Left renal pelvis (tissue), 4 donors: ENCODE measurements at regions not wholly inside any gene's neighbourhood (a gene's known extent, or its start where the extent isn't known, plus 50 kb on each side); places are given as distances from the start of the nearest gene placed in this dataset.

ENCODE experiments used
- DNase-seq, 4 donors: peaks; one replicate each; pipeline ENCODE4 v3.0.0-alpha.2; 2013; ENCODE audit warnings: low read depth in 4 of 4, low spot score in 3 of 4

DNA sequence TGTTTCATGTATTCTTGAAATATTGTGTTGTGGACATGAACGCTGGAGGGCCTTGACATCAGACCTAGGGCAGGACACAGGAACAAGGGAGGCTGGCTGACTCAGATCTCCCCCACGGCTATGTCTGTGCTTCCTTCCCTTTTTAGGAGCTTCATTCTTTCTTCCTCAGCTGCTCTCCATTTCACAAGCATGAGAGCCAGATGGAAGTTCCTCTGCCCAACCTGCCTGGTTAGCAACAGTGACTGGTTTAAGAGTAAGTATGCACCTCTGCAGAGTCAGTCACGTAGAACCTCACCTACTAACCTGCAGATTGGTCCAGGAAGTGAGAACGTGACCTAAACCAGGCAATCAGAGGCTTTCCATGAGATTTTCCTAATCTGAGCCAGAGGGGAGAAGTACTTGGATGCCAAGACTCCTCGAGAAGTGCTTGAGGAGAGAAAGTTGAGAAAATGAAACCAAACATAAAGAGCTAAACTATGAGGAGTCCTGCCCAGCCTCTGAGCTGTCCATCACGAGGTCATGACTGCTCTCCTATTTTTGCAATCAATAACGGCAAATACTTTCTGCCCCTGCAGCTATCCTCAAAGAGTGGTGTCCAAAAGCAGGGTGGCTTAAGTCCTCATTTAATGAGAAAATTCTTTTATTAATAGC is 465.2 kb upstream of the CITED2 start:
- DNase-seq, result no peak

DNA sequence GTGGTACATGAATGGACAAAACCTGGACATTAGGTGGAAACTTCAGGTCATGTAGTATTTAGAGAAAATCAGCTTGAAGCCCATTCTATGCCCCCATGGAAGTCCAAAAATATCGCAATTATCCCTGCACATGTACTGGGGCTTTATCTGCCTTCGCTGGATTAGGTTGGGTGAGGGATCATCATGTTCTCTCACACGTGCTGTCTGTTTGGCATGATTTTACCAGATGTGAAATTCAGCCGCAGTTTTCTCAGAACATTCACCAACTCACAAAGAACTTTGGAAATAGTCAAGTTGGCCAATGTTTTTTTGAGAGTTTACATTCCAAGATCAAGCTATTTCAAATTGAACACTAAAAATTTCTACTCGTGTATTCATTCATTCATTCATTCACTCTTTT is 459.8 kb upstream of the CITED2 start:
- DNase-seq, result no peak

- DNase-seq, result no peak
Observed at GRCh38 chr6:139833592-139833991, 459.1 kb upstream of the CITED2 start.

DNA sequence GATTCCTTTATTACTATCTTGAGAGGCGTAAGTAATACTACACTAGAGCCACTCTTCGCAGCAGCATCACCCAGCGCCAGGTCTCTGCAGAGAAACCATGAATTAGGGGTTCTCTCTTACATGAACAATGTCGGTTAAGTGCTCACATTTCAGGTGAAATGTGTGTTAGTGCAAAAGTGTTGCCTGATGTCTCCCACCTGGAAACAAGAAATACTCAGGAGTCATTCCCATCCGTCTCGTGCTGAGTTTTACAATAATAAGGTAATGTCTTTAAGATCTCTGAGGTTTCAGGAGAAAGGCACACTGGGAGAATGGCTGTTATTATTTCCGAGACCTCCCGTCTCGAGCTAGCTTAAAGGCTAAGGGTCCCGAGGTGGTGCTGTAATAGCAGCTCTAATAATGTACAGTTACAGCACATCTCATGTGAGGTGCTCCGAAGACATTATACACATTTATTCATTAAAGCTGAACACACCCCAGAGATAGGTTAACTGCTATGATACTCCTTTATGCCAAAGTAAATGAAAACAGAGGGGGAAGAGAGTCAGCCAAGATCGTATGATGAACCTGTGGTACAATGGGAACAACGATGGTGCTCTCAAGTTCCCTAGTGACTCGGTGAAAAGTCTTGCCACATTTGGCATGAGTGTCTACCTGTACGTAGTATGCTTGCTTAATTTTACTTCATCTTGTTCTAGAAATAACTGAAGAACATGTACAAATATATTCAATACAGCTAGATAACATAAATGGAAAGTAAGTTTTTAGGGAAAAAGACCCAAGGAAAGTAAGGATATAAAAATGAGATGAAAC is 458.3 kb upstream of the CITED2 start:
- DNase-seq, result no peak

DNA sequence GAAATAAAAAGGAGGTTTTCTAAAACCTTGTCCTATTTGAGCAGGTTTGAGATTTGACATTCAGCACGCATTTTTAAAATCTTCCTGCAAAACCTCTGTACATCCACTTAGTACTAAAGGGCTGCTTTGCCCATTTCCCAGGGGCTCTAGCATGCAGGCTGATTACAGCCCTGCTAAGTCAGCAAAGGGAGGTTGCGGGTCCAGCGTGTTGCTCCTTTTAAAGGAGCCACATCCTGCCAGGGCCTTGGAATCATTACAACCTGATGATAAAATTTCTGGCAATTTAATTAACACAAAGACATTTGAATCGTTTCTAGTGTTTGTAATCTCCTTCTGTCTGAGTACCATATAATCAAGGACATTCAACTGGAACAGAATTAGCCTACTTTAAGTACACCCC is 455.1 kb upstream of the CITED2 start:
- DNase-seq, result no peak

DNA sequence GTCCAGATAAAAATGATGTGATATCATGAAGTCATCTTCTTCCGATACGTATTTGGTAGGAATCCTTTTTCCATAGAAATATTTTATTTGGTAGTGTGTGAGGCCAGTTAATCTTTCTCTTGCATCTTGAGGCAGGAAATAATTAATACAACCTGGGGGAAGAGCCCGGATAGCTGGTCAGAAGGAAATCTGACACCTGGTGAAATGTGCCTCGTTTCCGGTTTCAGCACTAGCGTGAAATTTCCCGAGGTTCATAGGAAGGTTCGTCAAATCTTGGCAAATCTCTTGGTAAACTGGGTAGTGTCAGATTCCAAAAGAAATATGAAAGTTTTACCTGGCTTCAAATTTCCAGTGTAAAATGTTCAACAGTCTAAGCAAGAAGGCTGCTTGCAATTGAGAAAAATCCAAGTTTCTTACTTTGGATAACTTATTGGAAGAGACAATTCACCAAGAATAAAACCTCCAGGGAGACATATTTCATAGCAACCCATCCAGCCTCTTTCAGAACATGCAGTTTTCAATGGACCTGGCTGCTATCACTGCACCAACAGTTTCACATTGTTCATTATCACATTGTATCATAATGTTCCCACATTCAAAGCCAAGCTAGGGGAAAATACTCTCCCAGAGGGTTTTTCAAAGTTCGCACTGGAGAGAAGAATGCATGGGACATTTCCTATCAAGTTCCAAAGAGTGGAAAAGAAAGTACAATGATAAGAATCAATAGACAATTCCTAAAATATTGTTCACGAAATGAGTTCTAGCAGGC is 454.5 kb upstream of the CITED2 start:
- DNase-seq, result no peak

DNA sequence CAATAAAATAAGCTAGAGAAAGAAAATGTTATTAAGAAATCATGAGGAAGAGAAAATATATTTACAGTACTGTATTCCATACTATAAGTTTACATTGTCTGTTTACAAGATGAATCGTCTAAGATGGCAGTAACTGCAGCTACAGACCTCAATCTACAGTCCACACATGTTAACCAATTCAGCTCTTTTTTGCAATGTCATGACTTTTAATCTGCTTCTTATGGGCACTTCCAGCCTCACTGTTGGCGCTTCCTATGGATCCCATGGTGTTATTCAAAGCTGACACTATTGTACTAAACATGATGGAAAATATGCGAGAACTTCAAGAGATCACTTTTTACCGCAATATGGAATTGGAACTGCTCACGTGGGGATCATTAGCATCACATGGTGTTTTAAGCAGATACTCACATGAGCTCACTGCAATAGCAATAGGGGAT is 451.5 kb upstream of the CITED2 start:
- DNase-seq, result no peak

GRCh38 chr6:139824864-139825263 is 450.4 kb upstream of the CITED2 start:
- DNase-seq, result no peak

DNA sequence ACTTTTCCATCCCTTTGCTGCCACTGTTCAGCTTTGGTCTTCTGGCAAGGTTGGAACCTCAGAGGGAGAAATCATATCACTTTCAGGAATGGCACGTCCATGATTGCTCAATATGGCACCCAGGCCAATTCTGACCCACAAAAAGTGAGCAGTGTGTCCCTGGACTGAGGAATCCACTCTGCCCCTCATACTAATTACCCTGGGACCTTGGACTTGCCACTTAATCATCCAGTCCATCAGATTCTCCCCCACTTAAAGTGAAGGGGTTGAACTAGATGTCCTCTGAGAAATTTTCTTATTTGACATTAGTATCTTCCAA is 449.3 kb upstream of the CITED2 start:
- DNase-seq, result no peak

DNA sequence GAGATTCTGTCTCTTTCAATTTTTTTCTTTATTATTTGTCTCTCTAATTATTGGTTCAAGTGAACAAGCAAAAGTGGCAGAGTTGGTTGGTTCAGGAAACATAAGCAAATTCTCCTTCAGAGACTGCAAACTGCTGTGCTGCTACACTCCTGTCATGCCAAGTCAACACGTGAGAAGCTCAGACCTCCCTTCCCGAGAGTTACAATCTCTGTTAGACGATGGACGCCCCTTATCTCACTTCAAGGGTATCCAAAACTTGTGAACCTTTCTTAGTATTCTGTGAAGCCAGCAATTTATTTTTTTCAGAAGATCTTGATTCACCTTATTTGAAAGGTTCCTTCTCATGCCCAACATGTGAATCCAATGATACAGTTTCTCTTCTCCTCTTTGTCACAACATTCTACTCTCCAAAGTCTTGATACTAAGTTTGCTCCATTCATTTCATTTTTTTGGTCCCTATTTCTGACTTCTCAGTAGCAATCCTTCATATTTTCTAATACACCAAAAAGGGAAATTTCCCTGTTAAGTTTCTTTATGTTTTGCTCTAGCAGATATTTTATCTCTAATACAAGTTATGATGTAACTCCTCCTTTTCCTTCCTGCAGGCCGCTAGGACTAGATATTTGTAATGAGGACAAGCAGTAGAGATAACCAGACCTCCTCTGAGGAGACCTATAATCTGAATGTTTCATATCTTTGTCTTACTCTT is 448.8 kb upstream of the CITED2 start:
- no peak for DNase-seq

- DNase-seq, result no peak
Observed at GRCh38 chr6:139821676-139822223, 447.3 kb upstream of the CITED2 start.

DNA sequence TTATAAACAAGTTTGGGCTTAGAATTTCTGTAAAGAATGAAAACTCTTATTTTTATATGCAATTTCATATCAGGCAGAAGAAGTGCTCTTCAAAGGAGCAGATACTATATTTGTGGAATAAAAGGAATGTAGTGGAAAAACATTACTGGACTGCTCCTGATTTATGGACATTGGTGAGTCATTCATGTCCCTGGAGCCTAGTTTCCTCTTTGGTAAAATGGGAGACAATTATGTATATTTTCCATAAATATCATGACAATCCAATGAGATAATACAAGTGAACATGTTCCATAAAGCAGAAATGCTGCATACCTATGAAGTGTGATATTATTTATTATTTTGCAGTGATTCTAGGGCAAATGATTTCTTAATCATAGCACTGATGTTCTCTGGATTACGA is 445.8 kb upstream of the CITED2 start:
- DNase-seq, result no peak

- DNase-seq, result no peak
Observed at GRCh38 chr6:139819776-139820175, 445.3 kb upstream of the CITED2 start.

- no peak for DNase-seq
Observed at GRCh38 chr6:139812939-139813338, 438.5 kb upstream of the CITED2 start.

DNA sequence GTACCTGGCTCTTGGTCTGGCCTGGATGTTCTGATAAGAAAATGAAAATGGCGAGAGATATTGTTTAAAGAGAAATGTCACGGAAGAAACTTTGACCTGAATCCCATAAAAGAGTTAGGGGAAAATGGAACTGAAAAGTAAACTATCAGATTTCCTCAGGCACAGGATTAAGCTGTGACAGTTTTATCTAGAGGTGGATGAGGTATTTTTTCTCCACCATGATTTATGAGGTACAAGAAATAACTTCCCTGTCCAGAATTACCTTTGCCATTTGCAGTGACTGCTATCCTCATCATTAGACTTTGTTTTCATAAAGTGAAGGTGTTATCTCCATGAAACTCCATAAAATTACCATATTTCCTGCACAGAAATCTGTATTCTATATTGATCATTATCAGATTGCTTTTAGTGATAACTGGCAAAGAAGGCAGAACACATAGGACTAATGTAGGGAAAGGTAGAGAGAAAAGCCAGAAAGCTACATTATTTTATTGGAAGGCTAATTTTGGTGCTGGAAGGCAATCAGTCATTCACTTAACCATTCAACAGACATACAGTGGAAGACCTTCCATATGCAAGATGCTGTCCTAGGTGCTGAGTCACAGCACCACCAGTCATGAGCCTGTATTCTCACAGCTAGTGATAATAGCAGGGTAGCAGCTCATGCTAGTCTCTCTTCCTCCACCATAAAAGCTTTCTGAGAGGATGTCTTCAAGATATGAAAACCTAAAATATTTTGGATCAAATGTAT is 427.3 kb upstream of the CITED2 start:
- DNase-seq, result no peak

- no peak for DNase-seq
Observed at GRCh38 chr6:139800837-139801236, 426.4 kb upstream of the CITED2 start.

DNA sequence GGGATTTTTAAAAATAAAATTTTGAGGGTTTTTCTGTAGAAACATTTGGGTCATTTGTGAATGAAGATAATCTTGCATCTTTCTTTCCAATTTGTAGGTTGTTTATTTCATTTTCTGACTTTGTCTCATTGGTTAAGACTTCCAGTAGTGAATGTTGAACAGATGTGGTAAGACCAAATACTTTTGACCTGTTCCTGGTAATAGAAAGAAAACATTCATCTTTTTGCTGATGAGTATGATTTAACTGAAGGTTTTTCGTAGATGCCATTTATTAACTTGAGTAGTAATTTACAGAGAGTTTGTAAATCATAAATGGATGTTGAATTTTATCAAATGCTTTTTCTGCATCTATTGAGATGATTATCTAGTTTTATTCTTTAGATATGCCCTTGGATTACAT is 416.1 kb upstream of the CITED2 start:
- DNase-seq, result no peak

- no peak for DNase-seq
Observed at GRCh38 chr6:139784222-139784769, 409.8 kb upstream of the CITED2 start.

- no peak for DNase-seq
Observed at GRCh38 chr6:139779988-139780774, 405.7 kb upstream of the CITED2 start.
